SJSA1 (cell line): ENCODE measurements at regions not wholly inside any gene's neighbourhood (a gene's known extent, or its start where the extent isn't known, plus 50 kb on each side); places are given as distances from the start of the nearest gene placed in this dataset.

Experiments
- DNase-seq, 2 experiments: peaks; one replicate each; pipeline ENCODE4 v3.0.0-alpha.2; 2015 to 2020; ENCODE audit warnings: low spot score in 2 of 2, low read depth in 1 of 2
- H3K27ac ChIP-seq: fragments of 250-450 bp; sonication (Bioruptor Pico); 2 replicates; pipeline ENCODE4 v1.5.1; 2020; ENCODE audit warnings: mild to moderate bottlenecking, moderate library complexity
- H3K27me3 ChIP-seq: fragments of 250-450 bp; sonication (Bioruptor Pico); replicated peaks from 2 replicates; pipeline ENCODE4 v1.5.1; 2020; ENCODE audit warnings: mild to moderate bottlenecking, moderate library complexity
- H3K36me3 ChIP-seq: fragments of 250-450 bp; sonication (Bioruptor Pico); 2 replicates; pipeline ENCODE4 v1.5.1; 2020; ENCODE audit warnings: mild to moderate bottlenecking
- H3K4me1 ChIP-seq: fragments of 250-450 bp; sonication (Bioruptor Pico); replicated peaks from 2 replicates; pipeline ENCODE4 v1.6.1; 2021; ENCODE audit warnings: mild to moderate bottlenecking
- H3K4me3 ChIP-seq: fragments of 250-450 bp; sonication (Bioruptor Pico); 2 replicates; pipeline ENCODE4 v1.5.1; 2020; ENCODE audit warnings: mild to moderate bottlenecking
- H3K9me3 ChIP-seq: fragments of 250-450 bp; sonication (Bioruptor Pico); replicated peaks from 2 replicates; pipeline ENCODE4 v1.5.1; 2020; ENCODE audit warnings: mild to moderate bottlenecking

GRCh38 chr5:62729675-62730074 lies 151.1 kb downstream of the LRRC70 start:
- Histone ChIP-seq H3K36me3 (no peaks in the 10 kb centered on the region), H3K27me3 (no peaks in the 10 kb centered on the region), H3K27ac (no peak overlapping the region), H3K9me3 (no peaks in the 10 kb centered on the region), H3K4me1 (no peaks in the 10 kb centered on the region), H3K4me3 (no peak overlapping the region)
- no peak for DNase-seq

GRCh38 chr5:62727861-62728260 lies 149.2 kb downstream of the LRRC70 start:
- Histone ChIP-seq H3K27ac (no peak overlapping the region), H3K4me3 (no peak overlapping the region), H3K9me3 (no peaks in the 10 kb centered on the region), H3K27me3 (no peaks in the 10 kb centered on the region), H3K4me1 (no peaks in the 10 kb centered on the region), H3K36me3 (no peaks in the 10 kb centered on the region)
- no peak for DNase-seq

- H3K27ac ChIP-seq: no peak overlapping the region
- no peaks in the 10 kb centered on the region for H3K27me3 ChIP-seq
- H3K36me3 ChIP-seq: no peaks in the 10 kb centered on the region
- H3K4me1 ChIP-seq: no peaks in the 10 kb centered on the region
- no peak overlapping the region for H3K4me3 ChIP-seq
- no peak for DNase-seq
- no peaks in the 10 kb centered on the region for H3K9me3 ChIP-seq
Observed at GRCh38 chr5:62727184-62727583, 148.6 kb downstream of the LRRC70 start.

GRCh38 chr5:62722360-62722759 lies 143.7 kb downstream of the LRRC70 start:
- DNase-seq: no peak
- no peak overlapping the region for H3K4me3 ChIP-seq
- H3K27me3 ChIP-seq: no peaks in the 10 kb centered on the region
- no peaks in the 10 kb centered on the region for H3K4me1 ChIP-seq
- no peak overlapping the region for H3K27ac ChIP-seq
- no peaks in the 10 kb centered on the region for H3K9me3 ChIP-seq
- no peaks in the 10 kb centered on the region for H3K36me3 ChIP-seq

GRCh38 chr5:62720031-62720441 lies 141.4 kb downstream of the LRRC70 start:
- DNase-seq: no peak
- Histone ChIP-seq H3K4me3 (no peak overlapping the region), H3K27me3 (no peaks in the 10 kb centered on the region), H3K4me1 (no peaks in the 10 kb centered on the region), H3K9me3 (no peaks in the 10 kb centered on the region), H3K36me3 (no peaks in the 10 kb centered on the region), H3K27ac (no peak overlapping the region)

GRCh38 chr5:62719061-62719720 lies 140.6 kb downstream of the LRRC70 start:
- no peaks in the 10 kb centered on the region for H3K27me3 ChIP-seq
- DNase-seq: no peak
- no peak overlapping the region for H3K27ac ChIP-seq
- H3K9me3 ChIP-seq: no peaks in the 10 kb centered on the region
- no peaks in the 10 kb centered on the region for H3K36me3 ChIP-seq
- H3K4me3 ChIP-seq: no peak overlapping the region
- H3K4me1 ChIP-seq: no peaks in the 10 kb centered on the region

- Histone ChIP-seq H3K36me3 (no peaks in the 10 kb centered on the region), H3K27ac (no peak overlapping the region), H3K27me3 (no peaks in the 10 kb centered on the region), H3K4me3 (no peak overlapping the region), H3K9me3 (no peaks in the 10 kb centered on the region), H3K4me1 (no peaks in the 10 kb centered on the region)
- no peak for DNase-seq
Observed at GRCh38 chr5:62718324-62718723, 139.7 kb downstream of the LRRC70 start.

GRCh38 chr5:62717301-62717933 lies 138.8 kb downstream of the LRRC70 start:
- Histone ChIP-seq H3K27me3 (no peaks in the 10 kb centered on the region), H3K4me3 (no peak overlapping the region), H3K27ac (no peak overlapping the region), H3K9me3 (no peaks in the 10 kb centered on the region), H3K36me3 (no peaks in the 10 kb centered on the region), H3K4me1 (no peaks in the 10 kb centered on the region)
- DNase-seq: no peak

- no peaks in the 10 kb centered on the region for H3K36me3 ChIP-seq
- no peaks in the 10 kb centered on the region for H3K27me3 ChIP-seq
- no peaks in the 10 kb centered on the region for H3K4me1 ChIP-seq
- no peak for DNase-seq
- H3K27ac ChIP-seq: no peak overlapping the region
- H3K9me3 ChIP-seq: no peaks in the 10 kb centered on the region
- no peak overlapping the region for H3K4me3 ChIP-seq
Observed at GRCh38 chr5:62714296-62714695, 135.7 kb downstream of the LRRC70 start.

- no peak overlapping the region for H3K4me3 ChIP-seq
- H3K27ac ChIP-seq: no peak overlapping the region
- no peaks in the 10 kb centered on the region for H3K27me3 ChIP-seq
- H3K9me3 ChIP-seq: no peaks in the 10 kb centered on the region
- no peak for DNase-seq
- no peaks in the 10 kb centered on the region for H3K4me1 ChIP-seq
- H3K36me3 ChIP-seq: no peaks in the 10 kb centered on the region
Observed at GRCh38 chr5:62708481-62709325, 130.1 kb downstream of the LRRC70 start.

GRCh38 chr5:62707563-62707962 lies 128.9 kb downstream of the LRRC70 start:
- H3K4me3 ChIP-seq: no peak overlapping the region
- H3K36me3 ChIP-seq: no peaks in the 10 kb centered on the region
- no peaks in the 10 kb centered on the region for H3K9me3 ChIP-seq
- H3K27me3 ChIP-seq: no peaks in the 10 kb centered on the region
- no peak overlapping the region for H3K27ac ChIP-seq
- H3K4me1 ChIP-seq: no peaks in the 10 kb centered on the region
- DNase-seq: no peak

- Histone ChIP-seq H3K9me3 (no peaks in the 10 kb centered on the region), H3K4me1 (no peaks in the 10 kb centered on the region), H3K27ac (no peak overlapping the region), H3K36me3 (no peaks in the 10 kb centered on the region), H3K4me3 (no peak overlapping the region), H3K27me3 (no peaks in the 10 kb centered on the region)
- no peak for DNase-seq
Observed at GRCh38 chr5:62707131-62707530, 128.5 kb downstream of the LRRC70 start.

GRCh38 chr5:62705022-62705421 lies 126.4 kb downstream of the LRRC70 start:
- no peaks in the 10 kb centered on the region for H3K36me3 ChIP-seq
- H3K4me3 ChIP-seq: no peak overlapping the region
- H3K27ac ChIP-seq: no peak overlapping the region
- no peaks in the 10 kb centered on the region for H3K4me1 ChIP-seq
- H3K9me3 ChIP-seq: no peaks in the 10 kb centered on the region
- no peaks in the 10 kb centered on the region for H3K27me3 ChIP-seq
- no peak for DNase-seq

- no peaks in the 10 kb centered on the region for H3K4me1 ChIP-seq
- no peak overlapping the region for H3K4me3 ChIP-seq
- no peak for DNase-seq
- H3K36me3 ChIP-seq: no peaks in the 10 kb centered on the region
- no peaks in the 10 kb centered on the region for H3K9me3 ChIP-seq
- H3K27ac ChIP-seq: no peak overlapping the region
- no peaks in the 10 kb centered on the region for H3K27me3 ChIP-seq
Observed at GRCh38 chr5:62702126-62702525, 123.5 kb downstream of the LRRC70 start.
